ENCODE measurements at regions not wholly inside any gene's neighbourhood (a gene's known extent, or its start where the extent isn't known, plus 50 kb on each side); places are given as distances from the start of the nearest gene placed in this dataset.

DNA sequence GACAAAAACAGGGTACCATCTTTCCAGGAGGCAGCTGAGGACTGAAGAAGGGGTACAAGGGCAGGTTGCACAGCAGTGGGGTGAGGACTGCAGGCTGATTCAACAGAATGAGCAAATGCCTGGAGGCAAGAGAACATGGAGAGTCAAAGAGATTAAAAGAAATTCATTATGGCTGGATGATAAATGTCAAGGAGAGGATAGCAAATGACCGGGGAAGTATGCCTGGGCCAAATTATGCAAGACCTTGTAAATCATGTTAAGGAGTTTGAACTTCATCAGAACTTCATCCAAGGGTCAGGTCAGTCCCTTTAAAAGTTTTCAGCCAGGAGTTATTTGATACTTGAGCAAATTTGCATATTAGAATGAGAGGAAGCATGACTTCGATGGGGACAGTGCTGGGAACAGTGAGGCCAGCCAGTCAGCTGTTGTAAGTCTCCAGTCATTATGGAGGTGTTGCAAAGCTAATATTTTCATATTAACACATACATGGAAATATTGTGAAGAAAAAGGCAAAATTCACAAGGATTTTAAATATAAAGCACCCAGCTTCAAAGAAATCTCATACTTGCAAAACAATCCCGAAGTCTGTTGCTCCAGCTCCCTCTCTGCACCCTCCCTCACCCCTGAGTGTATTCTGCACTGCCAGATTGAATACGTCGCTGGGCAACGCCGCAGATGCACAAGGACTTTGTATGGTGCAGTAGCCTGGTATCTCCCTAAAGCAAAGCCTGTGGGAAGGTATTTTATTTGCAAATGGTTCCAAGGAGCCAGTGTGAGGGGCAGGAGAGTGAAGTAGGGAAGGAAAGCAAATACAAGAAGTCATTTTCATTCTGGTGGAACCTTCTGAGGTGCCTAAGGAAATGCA lies 509.8 kb upstream of the TLE4 start:
- BruUV-seq (replicated peaks): no TSS peak

More for the DNA sequence above, 509.8 kb upstream of the TLE4 start:
- DNase-seq (ENCODE audit: low read depth, low spot score) (no peak), FAIRE-seq (no peak)
- CTCF ChIA-PET: no interaction called here
- Histone ChIP-seq H3K27ac (ENCODE audit: insufficient read depth, low read depth, low read length) (no peak overlapping the region), H3K9me3 (replicated peaks; ENCODE audit: control insufficient read depth, insufficient read depth, low read length) (no peaks in the 10 kb centered on the region), H3K9me1 (replicated peaks; ENCODE audit: control insufficient read depth, extremely low read depth, insufficient read depth, low read length) (no peaks in the 10 kb centered on the region), H4K20me1 (replicated peaks; ENCODE audit: control insufficient read depth, extremely low read depth, insufficient read depth, low read length) (no peaks in the 10 kb centered on the region), H3K4me1 (ENCODE audit: control insufficient read depth, extremely low read depth, insufficient read depth, low read length) (no peaks in the 10 kb centered on the region), H3K9ac (replicated peaks; ENCODE audit: extremely low read depth, insufficient read depth, low read length) (no peak overlapping the region), H3K79me2 (ENCODE audit: control insufficient read depth, insufficient read depth, low read length) (no peaks in the 10 kb centered on the region), H2AFZ (ENCODE audit: low read depth, low read length) (no peak overlapping the region), H3K27me3 (ENCODE audit: control insufficient read depth in 2 of 2, insufficient read depth in 2 of 2, low read length in 2 of 2) (no peaks in the 10 kb centered on the region), H3K4me3 (replicated peaks in 1 of 3; ENCODE audit: insufficient read depth in 1 of 3, low read depth in 1 of 3, low read length in 3 of 3) (no peak overlapping the region), H3K36me3 (ENCODE audit: control insufficient read depth in 2 of 2, extremely low read depth in 1 of 2, insufficient read depth in 2 of 2, low read length in 2 of 2) (no peaks in the 10 kb centered on the region), H3K4me2 (ENCODE audit: insufficient read depth, low read length) (no peak overlapping the region)
- intact Hi-C loops (cut with micrococcal nuclease): no loop called here
- dilution Hi-C loops (cut with MboI; ENCODE audit: extremely low pct_ligation_motif_present, low sequenced_read_pairs): no loop called here
- POLR2A ChIA-PET: no interaction called here
- TF ChIP-seq, protein P1, sequence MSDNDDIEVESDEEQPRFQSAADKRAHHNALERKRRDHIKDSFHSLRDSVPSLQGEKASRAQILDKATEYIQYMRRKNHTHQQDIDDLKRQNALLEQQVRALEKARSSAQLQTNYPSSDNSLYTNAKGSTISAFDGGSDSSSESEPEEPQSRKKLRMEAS (IDR thresholded peaks at IDR 0.05; ENCODE audit: insufficient read depth, insufficient read length): no peak
- TF ChIP-seq MYC (IDR thresholded peaks at IDR 0.05; ENCODE audit: low read depth, low read length) (no peak), GATA2 (IDR thresholded peaks at IDR 0.05; ENCODE audit: insufficient read depth, insufficient read length, low read depth, low read length) (no peak), JUN (IDR thresholded peaks at IDR 0.05; ENCODE audit: borderline replicate concordance, insufficient read depth, insufficient read length, low read depth) (no peak), EZH2 (IDR thresholded peaks at IDR 0.05; ENCODE audit: borderline replicate concordance, low read depth, low read length, severe bottlenecking) (no peak), FOS (IDR thresholded peaks at IDR 0.05; ENCODE audit: borderline replicate concordance, insufficient read depth, low read length) (no peak), POLR2AphosphoS5 (IDR thresholded peaks at IDR 0.05; ENCODE audit: insufficient read depth, low read depth, low read length) (no peak), POLR2A (IDR thresholded peaks at IDR 0.05; ENCODE audit: low read depth, low read length) (no peak)
- TF ChIP-seq, protein P2, sequence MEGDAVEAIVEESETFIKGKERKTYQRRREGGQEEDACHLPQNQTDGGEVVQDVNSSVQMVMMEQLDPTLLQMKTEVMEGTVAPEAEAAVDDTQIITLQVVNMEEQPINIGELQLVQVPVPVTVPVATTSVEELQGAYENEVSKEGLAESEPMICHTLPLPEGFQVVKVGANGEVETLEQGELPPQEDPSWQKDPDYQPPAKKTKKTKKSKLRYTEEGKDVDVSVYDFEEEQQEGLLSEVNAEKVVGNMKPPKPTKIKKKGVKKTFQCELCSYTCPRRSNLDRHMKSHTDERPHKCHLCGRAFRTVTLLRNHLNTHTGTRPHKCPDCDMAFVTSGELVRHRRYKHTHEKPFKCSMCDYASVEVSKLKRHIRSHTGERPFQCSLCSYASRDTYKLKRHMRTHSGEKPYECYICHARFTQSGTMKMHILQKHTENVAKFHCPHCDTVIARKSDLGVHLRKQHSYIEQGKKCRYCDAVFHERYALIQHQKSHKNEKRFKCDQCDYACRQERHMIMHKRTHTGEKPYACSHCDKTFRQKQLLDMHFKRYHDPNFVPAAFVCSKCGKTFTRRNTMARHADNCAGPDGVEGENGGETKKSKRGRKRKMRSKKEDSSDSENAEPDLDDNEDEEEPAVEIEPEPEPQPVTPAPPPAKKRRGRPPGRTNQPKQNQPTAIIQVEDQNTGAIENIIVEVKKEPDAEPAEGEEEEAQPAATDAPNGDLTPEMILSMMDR (IDR thresholded peaks at IDR 0.05; ENCODE audit: extremely low read depth in 1 of 2, insufficient read depth in 1 of 2, low read depth in 1 of 2, low read length in 2 of 2): no peak
